ENCODE measurements at regions not wholly inside any gene's neighbourhood (a gene's known extent, or its start where the extent isn't known, plus 50 kb on each side); places are given as distances from the start of the nearest gene placed in this dataset.

DNA sequence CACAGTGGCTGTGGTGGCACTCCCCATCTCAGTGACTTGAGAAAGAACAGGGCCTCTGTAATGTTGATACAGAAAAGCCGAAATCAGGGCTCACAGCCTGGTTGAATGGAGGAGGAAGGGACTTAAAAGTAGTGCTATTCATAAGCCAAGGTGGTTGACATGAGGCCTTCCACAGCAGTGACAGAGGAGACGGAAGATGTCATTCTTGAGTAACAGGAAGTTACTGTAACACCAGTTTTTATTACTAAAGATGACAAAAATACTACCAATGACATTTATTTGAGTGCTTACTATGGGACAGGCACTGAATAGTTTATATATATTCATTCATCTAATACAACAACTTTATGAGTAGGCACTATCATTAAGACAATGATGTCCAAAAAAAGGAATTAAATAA lies 52.8 kb upstream of the GNG12 start:
- TF ChIP-seq EZH2phosphoT487 (IDR thresholded peaks at IDR 0.05; ENCODE audit: insufficient read depth, low read depth) (no peak), EZH2 (IDR thresholded peaks at IDR 0.05; ENCODE audit: insufficient read depth, poor library complexity, severe bottlenecking) (no peak)
